ENCODE measurements at regions not wholly inside any gene's neighbourhood (a gene's known extent, or its start where the extent isn't known, plus 50 kb on each side); places are given as distances from the start of the nearest gene placed in this dataset.

DNA sequence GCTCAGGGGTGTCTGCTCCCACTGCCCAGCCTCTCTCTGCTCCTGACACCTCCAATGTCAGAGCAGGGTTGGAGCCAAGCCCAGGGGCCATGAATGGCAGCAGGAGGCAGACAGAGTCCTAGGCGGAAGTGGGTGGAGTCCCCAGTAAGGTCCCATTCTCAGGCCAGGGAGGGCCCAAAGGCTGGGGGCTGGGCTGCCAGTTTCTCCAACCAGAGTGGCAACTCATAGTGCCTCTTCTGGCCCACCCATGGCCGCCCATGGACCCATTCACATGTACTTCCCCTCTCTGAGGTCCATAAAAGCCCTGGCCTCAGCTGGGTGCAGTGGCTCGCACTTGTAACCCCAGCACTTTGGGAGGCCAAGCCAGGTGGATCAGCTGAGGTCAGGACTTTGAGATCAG, 261.8 kb upstream of the TNC start:
- TF ChIP-seq, protein P1, sequence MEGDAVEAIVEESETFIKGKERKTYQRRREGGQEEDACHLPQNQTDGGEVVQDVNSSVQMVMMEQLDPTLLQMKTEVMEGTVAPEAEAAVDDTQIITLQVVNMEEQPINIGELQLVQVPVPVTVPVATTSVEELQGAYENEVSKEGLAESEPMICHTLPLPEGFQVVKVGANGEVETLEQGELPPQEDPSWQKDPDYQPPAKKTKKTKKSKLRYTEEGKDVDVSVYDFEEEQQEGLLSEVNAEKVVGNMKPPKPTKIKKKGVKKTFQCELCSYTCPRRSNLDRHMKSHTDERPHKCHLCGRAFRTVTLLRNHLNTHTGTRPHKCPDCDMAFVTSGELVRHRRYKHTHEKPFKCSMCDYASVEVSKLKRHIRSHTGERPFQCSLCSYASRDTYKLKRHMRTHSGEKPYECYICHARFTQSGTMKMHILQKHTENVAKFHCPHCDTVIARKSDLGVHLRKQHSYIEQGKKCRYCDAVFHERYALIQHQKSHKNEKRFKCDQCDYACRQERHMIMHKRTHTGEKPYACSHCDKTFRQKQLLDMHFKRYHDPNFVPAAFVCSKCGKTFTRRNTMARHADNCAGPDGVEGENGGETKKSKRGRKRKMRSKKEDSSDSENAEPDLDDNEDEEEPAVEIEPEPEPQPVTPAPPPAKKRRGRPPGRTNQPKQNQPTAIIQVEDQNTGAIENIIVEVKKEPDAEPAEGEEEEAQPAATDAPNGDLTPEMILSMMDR (optimal IDR thresholded peaks at IDR 0.05 in 1 of 3, IDR thresholded peaks at IDR 0.05 in 1 of 3, conservative IDR thresholded peaks at IDR 0.05 in 1 of 3; ENCODE audit: extremely low read depth in 1 of 3, insufficient read depth in 2 of 3, low read length in 3 of 3) = no peak
- TF ChIP-seq EZH2 (IDR thresholded peaks at IDR 0.05; ENCODE audit: low read length) = no peak
